Upper lobe of right lung (tissue), 1 donor: ENCODE measurements at regions not wholly inside any gene's neighbourhood (a gene's known extent, or its start where the extent isn't known, plus 50 kb on each side); places are given as distances from the start of the nearest gene placed in this dataset.

Experiments
- ATAC-seq: fragments of 200-7000 bp; cut with Tn5 transposase; one replicate; pipeline ENCODE4 v1.9.1; 2020; ENCODE audit warnings: mild to moderate bottlenecking, moderate library complexity
- DNase-seq: peaks from one replicate; pipeline ENCODE4 v3.0.0-alpha.2; 2020
- H3K27ac ChIP-seq: fragments of 200-600 bp; one replicate; pipeline ENCODE4 v1.8.0; 2022
- H3K27me3 ChIP-seq: fragments of 200-600 bp; one replicate; pipeline ENCODE4 v1.8.0; 2022; ENCODE audit warnings: mild to moderate bottlenecking
- H3K36me3 ChIP-seq: fragments of 200-600 bp; one replicate; pipeline ENCODE4 v1.8.0; 2022
- H3K4me1 ChIP-seq: fragments of 200-600 bp; one replicate; pipeline ENCODE4 v1.8.0; 2022
- H3K4me3 ChIP-seq: fragments of 200-600 bp; one replicate; pipeline ENCODE4 v1.8.0; 2022; ENCODE audit warnings: mild to moderate bottlenecking
- H3K9me3 ChIP-seq: fragments of 200-600 bp; one replicate; pipeline ENCODE4 v1.8.0; 2022
- CTCF ChIP-seq: fragments of 200-600 bp; IDR thresholded peaks from one replicate; pipeline ENCODE4 v1.8.0; 2022; ENCODE audit warnings: antibody characterized with exemption
- intact Hi-C: fragments of 100-400 bp; cut with DNase I; formaldehyde crosslinking; loops from one replicate; pipeline ENCODE4 v1.11.0; 2022
- donor health status: DM: no; HTN: yes; CAD: no; lungs with severe emphysema.

DNA sequence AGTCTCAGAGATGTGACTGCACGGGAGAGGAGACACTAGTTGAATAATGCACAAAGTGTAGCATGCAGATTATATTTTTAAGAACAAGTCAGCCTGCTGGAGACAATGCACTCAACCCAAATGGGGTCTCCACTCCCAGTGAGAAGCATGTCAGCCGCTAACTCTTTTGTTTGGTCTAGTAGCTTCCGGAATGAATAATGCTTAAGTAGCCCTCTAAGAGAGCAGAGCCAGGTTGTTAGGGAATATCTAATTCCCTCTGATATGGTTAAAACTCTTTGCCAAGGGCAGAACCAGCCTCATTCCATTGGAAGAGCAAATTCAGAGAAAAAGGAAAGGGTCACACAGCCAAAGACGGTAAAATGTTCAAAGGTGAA lies 80.4 kb downstream of the DAD1 start:
- H3K4me1 ChIP-seq, result peaks cover 5% of the 10 kb centered on the region
- no peaks in the 10 kb centered on the region for H3K27me3 ChIP-seq
- no peak for ATAC-seq
- no peak for TF ChIP-seq CTCF
- H3K4me3 ChIP-seq, result no peak overlapping the region
- no peaks in the 10 kb centered on the region for H3K9me3 ChIP-seq
- DNase-seq, result no peak
- H3K27ac ChIP-seq, result no peak overlapping the region
- intact Hi-C loops, result no loop called here
- H3K36me3 ChIP-seq, result no peaks in the 10 kb centered on the region

- Histone ChIP-seq H3K27me3 (no peaks in the 10 kb centered on the region), H3K9me3 (no peaks in the 10 kb centered on the region), H3K4me3 (no peak overlapping the region), H3K36me3 (no peaks in the 10 kb centered on the region), H3K27ac (no peak overlapping the region), H3K4me1 (peaks cover 5% of the 10 kb centered on the region)
- no peak for ATAC-seq
- intact Hi-C loops, result no loop called here
- no peak for TF ChIP-seq CTCF
- no peak for DNase-seq
Measured at GRCh38 chr14:22508150-22508457, 80.9 kb downstream of the DAD1 start.

- Histone ChIP-seq H3K9me3 (no peaks in the 10 kb centered on the region), H3K4me3 (no peak overlapping the region), H3K27ac (no peak overlapping the region), H3K36me3 (no peaks in the 10 kb centered on the region), H3K4me1 (no peaks in the 10 kb centered on the region), H3K27me3 (no peaks in the 10 kb centered on the region)
- ATAC-seq (no peak), DNase-seq (no peak)
- intact Hi-C loops, result no loop called here
- TF ChIP-seq CTCF, result no peak
Measured at GRCh38 chr14:22506778-22507351, 82.2 kb downstream of the DAD1 start.

DNA sequence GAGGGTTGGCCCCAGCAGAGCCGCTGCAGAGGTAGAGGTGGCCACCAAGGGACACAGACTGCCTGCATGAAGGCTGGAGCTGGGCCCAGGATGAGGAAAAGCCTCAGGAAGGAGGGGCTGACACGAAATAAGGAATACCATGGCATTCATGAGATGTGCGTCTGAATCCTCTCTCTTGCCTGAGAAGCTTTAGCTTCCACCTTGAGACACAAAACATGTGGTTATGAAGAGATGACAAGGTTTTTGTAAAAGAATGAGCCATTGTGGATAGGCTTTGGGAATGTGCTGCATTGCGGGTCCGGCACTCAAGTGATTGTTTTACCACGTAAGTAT lies 82.7 kb downstream of the DAD1 start:
- intact Hi-C loops, result no loop called here
- no peak for ATAC-seq
- H3K9me3 ChIP-seq, result no peaks in the 10 kb centered on the region
- H3K4me1 ChIP-seq, result no peaks in the 10 kb centered on the region
- H3K27ac ChIP-seq, result no peak overlapping the region
- no peak for TF ChIP-seq CTCF
- no peak for DNase-seq
- H3K36me3 ChIP-seq, result no peaks in the 10 kb centered on the region
- no peak overlapping the region for H3K4me3 ChIP-seq
- H3K27me3 ChIP-seq, result no peaks in the 10 kb centered on the region

- intact Hi-C loops, result no loop called here
Measured at GRCh38 chr14:22505697-22506377, 83.2 kb downstream of the DAD1 start.

More at GRCh38 chr14:22505697-22506377, 83.2 kb downstream of the DAD1 start:
- H3K27ac ChIP-seq, result no peak overlapping the region
- DNase-seq (no peak), ATAC-seq (no peak)
- H3K4me1 ChIP-seq, result no peaks in the 10 kb centered on the region
- no peaks in the 10 kb centered on the region for H3K9me3 ChIP-seq
- TF ChIP-seq CTCF, result no peak
- no peaks in the 10 kb centered on the region for H3K36me3 ChIP-seq
- no peak overlapping the region for H3K4me3 ChIP-seq
- H3K27me3 ChIP-seq, result no peaks in the 10 kb centered on the region
